ENCODE measurements at regions not wholly inside any gene's neighbourhood (a gene's known extent, or its start where the extent isn't known, plus 50 kb on each side); places are given as distances from the start of the nearest gene placed in this dataset.

DNA sequence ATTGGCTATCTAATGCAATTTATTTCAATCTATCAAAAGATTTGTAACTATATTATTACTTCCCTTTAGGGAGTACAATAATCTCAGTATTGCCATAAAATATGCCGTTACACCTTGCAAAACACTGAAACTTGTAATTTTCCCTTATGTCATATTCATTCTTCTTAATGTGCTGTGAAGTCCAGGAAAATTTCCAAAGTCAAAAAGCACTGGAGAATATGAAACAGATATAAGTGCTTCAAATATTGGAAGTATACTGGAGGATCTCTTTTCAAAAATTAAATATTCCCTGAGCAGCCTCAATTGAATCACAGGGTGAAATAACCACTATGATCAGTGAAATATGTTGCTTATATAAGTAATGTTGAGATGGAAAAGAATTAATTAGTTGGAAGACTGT, 356.0 kb downstream of the PPP1R3A start:
- TF ChIP-seq, protein P1, sequence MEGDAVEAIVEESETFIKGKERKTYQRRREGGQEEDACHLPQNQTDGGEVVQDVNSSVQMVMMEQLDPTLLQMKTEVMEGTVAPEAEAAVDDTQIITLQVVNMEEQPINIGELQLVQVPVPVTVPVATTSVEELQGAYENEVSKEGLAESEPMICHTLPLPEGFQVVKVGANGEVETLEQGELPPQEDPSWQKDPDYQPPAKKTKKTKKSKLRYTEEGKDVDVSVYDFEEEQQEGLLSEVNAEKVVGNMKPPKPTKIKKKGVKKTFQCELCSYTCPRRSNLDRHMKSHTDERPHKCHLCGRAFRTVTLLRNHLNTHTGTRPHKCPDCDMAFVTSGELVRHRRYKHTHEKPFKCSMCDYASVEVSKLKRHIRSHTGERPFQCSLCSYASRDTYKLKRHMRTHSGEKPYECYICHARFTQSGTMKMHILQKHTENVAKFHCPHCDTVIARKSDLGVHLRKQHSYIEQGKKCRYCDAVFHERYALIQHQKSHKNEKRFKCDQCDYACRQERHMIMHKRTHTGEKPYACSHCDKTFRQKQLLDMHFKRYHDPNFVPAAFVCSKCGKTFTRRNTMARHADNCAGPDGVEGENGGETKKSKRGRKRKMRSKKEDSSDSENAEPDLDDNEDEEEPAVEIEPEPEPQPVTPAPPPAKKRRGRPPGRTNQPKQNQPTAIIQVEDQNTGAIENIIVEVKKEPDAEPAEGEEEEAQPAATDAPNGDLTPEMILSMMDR (conservative IDR thresholded peaks at IDR 0.05; ENCODE audit: low read depth, low read length) = no peak
- no peak for DNase-seq (ENCODE audit: low read depth)
- H3K4me3 ChIP-seq (ENCODE audit: low read length) = no peak overlapping the region

DNA sequence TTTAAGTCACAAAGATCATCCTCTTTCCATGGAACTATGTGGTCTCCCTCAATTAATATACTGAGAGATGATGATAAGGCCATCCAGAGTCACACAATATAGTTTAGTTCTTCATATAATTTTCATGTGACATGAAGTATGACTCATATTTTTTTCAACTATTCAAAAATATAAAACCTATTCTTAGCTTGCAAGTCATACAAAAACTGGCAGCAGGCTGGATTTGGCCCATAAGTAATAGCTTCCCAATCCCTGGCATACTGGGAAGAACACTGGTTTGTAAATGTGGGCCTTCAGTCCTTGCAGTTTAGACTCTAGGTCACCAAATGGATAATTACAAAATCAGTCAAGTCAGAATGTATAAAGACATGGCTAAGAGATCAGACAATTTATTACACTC, 356.6 kb downstream of the PPP1R3A start:
- H3K4me3 ChIP-seq (ENCODE audit: low read length) = no peak overlapping the region
- DNase-seq (ENCODE audit: low read depth) = no peak
- TF ChIP-seq, protein P1 (conservative IDR thresholded peaks at IDR 0.05; ENCODE audit: low read depth, low read length) = no peak

DNA sequence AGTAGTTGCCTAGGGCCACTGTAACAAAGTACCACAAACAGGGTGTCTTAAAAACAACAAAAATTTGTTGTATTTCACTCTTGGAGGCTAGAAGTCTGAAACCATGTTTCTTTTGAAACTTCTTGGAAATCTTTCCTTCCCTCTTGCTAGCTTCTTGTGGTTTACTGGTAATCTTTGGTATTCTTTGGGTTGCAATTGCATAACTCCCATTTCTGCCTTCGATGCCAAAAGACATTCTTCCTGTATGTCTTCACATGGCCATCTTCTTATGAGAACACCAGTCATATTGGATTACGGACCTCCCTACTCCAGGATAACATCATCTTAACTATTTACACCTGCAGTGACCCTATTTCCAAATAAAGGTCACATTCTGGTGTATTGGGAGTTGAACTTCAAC, 357.4 kb downstream of the PPP1R3A start:
- TF ChIP-seq, protein P1 (conservative IDR thresholded peaks at IDR 0.05; ENCODE audit: low read depth, low read length) = no peak
- no peak overlapping the region for H3K4me3 ChIP-seq (ENCODE audit: low read length)
- DNase-seq (ENCODE audit: low read depth) = no peak

DNA sequence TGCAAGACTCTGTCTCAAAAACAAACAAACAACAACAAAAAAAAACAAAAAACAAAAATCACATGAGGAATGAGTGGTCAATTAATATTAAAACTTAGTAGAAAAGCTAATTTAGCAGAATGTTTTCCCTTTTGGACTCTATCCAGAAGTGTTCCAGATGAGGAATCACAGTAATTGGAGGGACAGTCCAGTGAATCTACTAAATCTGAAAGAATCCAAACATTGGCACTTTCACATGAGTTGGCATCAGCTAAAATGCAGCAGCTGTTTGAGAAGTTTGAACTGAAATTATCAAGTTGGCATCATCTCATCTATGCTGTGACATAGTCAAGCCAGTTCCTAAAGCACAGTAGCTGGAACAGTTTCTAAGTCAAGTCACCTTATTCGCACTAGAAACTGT, 367.8 kb downstream of the PPP1R3A start:
- TF ChIP-seq, protein P1 (conservative IDR thresholded peaks at IDR 0.05; ENCODE audit: low read depth, low read length) = no peak
- no peak for DNase-seq (ENCODE audit: low read depth)
- H3K4me3 ChIP-seq (ENCODE audit: low read length) = no peak overlapping the region

DNA sequence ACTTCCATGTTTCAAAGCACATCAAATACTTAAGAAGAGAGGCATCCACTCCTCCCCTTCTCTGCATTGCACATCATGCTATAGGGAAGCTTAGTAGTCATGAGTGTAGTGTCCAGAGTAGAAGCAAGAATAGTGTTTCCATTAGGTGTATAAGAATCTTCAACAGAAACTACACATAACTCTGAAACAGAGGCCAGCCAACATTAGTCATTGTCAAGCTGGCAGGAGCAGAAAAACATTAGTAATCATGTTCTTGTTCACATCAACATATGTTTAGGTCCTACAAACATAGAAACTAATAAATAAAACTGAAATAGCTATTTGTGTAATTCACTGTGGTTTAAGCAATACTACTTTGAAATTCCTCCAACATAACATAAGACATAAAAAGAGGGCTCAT, 370.2 kb downstream of the PPP1R3A start:
- DNase-seq (ENCODE audit: low read depth) = no peak
- no peak overlapping the region for H3K4me3 ChIP-seq (ENCODE audit: low read length)
- TF ChIP-seq, protein P1 (conservative IDR thresholded peaks at IDR 0.05; ENCODE audit: low read depth, low read length) = no peak

DNA sequence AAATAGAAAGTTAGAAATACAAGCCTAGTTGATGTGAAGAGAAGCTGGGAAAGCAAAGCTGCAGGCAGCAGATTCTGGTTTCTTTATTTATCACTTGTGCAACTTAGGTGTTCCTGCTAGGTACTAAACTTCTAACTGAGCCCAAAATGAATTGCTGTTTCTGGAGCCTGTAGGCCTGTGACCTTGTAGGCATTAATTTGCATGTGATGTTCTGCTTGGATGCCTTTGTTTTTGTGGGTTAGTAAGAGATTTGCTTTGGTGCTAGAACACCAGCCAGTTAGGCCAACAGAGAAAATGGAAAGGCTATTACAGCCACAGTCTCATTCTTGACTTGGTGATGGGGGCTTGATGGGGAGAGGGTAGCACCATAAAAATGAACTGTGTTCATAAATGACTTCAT, 370.7 kb downstream of the PPP1R3A start:
- DNase-seq (ENCODE audit: low read depth) = no peak
- TF ChIP-seq, protein P1 (conservative IDR thresholded peaks at IDR 0.05; ENCODE audit: low read depth, low read length) = no peak
- H3K4me3 ChIP-seq (ENCODE audit: low read length) = no peak overlapping the region

DNA sequence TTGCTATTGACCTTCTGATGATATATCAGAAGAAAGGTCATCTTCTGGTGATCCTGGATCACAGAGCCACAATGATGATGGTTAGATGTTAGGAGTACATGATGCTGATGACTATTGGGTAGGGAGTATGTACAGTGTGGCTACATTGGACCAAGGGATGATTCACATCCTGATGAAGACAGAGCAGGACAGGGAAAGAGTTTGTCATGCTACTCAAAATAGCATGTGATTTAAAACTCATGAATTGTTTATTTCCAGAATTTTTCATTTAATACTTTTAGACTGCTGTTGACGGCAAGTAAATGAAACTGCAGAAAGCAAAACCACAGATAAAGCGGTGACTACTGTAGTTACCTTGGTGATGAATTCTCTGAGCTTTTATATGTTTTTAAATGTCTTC, 397.3 kb downstream of the PPP1R3A start:
- DNase-seq (ENCODE audit: low read depth) = no peak
- no peak overlapping the region for H3K4me3 ChIP-seq (ENCODE audit: low read length)
- TF ChIP-seq, protein P1 (conservative IDR thresholded peaks at IDR 0.05; ENCODE audit: low read depth, low read length) = no peak
